Uterus (tissue), 2 donors: ENCODE measurements at regions not wholly inside any gene's neighbourhood (a gene's known extent, or its start where the extent isn't known, plus 50 kb on each side); places are given as distances from the start of the nearest gene placed in this dataset.

Experiments
- POLR2A ChIP-seq, 2 donors: fragments of 450-650 bp; IDR thresholded peaks; one replicate each; pipeline ENCODE4 v1.6.1; 2016; ENCODE audit warnings: antibody characterized with exemption in 2 of 2, mild to moderate bottlenecking in 1 of 2, moderate library complexity in 1 of 2
- TF ChIP-seq, protein P1 (sequence below), 4 experiments: fragments of 200-600 bp in 2 of 4; fragments of 450-650 bp in 2 of 4; sonication (generic) in 2 of 4; IDR thresholded peaks; one replicate each; pipeline ENCODE4 v1.5.1; 2016 to 2019; ENCODE audit warnings: antibody characterized with exemption in 4 of 4, mild to moderate bottlenecking in 2 of 4, moderate library complexity in 1 of 4

DNA sequence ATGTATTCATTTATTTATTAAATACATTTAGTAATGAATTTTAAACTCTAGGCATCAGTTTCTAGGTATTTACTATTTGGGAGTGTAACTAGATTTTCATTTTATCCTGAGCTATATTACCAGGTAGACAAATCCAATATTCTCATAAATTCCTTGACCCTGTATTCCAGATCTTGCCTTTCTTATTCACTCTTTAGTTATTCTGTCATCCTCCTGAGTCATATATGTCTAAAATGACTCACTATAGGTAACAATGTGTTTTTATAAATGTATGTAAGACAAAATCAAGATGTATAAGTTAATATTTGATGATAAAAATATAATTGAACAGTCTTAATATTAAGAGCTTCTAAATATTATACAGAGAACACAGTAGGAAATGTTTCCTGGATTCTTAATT, 642.1 kb upstream of the NRSN1 start:
- TF ChIP-seq, protein P1, sequence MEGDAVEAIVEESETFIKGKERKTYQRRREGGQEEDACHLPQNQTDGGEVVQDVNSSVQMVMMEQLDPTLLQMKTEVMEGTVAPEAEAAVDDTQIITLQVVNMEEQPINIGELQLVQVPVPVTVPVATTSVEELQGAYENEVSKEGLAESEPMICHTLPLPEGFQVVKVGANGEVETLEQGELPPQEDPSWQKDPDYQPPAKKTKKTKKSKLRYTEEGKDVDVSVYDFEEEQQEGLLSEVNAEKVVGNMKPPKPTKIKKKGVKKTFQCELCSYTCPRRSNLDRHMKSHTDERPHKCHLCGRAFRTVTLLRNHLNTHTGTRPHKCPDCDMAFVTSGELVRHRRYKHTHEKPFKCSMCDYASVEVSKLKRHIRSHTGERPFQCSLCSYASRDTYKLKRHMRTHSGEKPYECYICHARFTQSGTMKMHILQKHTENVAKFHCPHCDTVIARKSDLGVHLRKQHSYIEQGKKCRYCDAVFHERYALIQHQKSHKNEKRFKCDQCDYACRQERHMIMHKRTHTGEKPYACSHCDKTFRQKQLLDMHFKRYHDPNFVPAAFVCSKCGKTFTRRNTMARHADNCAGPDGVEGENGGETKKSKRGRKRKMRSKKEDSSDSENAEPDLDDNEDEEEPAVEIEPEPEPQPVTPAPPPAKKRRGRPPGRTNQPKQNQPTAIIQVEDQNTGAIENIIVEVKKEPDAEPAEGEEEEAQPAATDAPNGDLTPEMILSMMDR (IDR thresholded peaks at IDR 0.05): no peak
- no peak for TF ChIP-seq POLR2A (IDR thresholded peaks at IDR 0.05)
